Heart left ventricle (tissue), 16 donors: ENCODE measurements at regions not wholly inside any gene's neighbourhood (a gene's known extent, or its start where the extent isn't known, plus 50 kb on each side); places are given as distances from the start of the nearest gene placed in this dataset.

Source experiments
- ATAC-seq, 4 donors: fragments of 200-7000 bp; cut with Tn5 transposase; one replicate each; pipeline ENCODE4 v1.9.1; 2020 to 2022; ENCODE audit warnings: moderate library complexity in 4 of 4, mild to moderate bottlenecking in 3 of 4, moderate number of reproducible peaks in 1 of 4
- DNase-seq, 5 donors: peaks; one replicate each; pipeline ENCODE4 v3.0.0-alpha.2; 2020
- H3K27ac ChIP-seq, 12 donors: fragments of 200-600 bp; sonication (generic) in 4 of 12; one replicate each; pipeline versions ENCODE4 v1.5.0 to v1.8.0; 2016 to 2022; ENCODE audit warnings: mild to moderate bottlenecking in 2 of 12
- H3K27me3 ChIP-seq, 9 donors: fragments of 200-600 bp; sonication (generic) in 2 of 9; one replicate each; pipeline versions ENCODE4 v1.5.1 to v1.8.0; 2016 to 2022; ENCODE audit warnings: mild to moderate bottlenecking in 3 of 9
- H3K36me3 ChIP-seq, 9 donors: fragments of 200-600 bp; sonication (generic) in 2 of 9; one replicate each; pipeline versions ENCODE4 v1.5.0 to v1.8.0; 2018 to 2022; ENCODE audit warnings: mild to moderate bottlenecking in 2 of 9
- H3K4me1 ChIP-seq, 12 donors: fragments of 200-600 bp; sonication (generic) in 4 of 12; one replicate each; pipeline versions ENCODE4 v1.5.0 to v1.8.0; 2016 to 2022; ENCODE audit warnings: mild to moderate bottlenecking in 3 of 12
- H3K4me3 ChIP-seq, 12 donors: fragments of 200-600 bp; sonication (generic) in 4 of 12; one replicate each; pipeline versions ENCODE4 v1.5.0 to v1.8.0; 2017 to 2022; ENCODE audit warnings: mild to moderate bottlenecking in 9 of 12, moderate library complexity in 4 of 12
- H3K9me3 ChIP-seq, 12 donors: fragments of 200-600 bp; sonication (generic) in 4 of 12; one replicate each; pipeline versions ENCODE4 v1.5.0 to v1.8.0; 2016 to 2022; ENCODE audit warnings: mild to moderate bottlenecking in 1 of 12
- POLR2A ChIP-seq, 2 donors: fragments of 450-650 bp; IDR thresholded peaks; one replicate each; pipeline ENCODE4 v1.6.1; 2017; ENCODE audit warnings: antibody characterized with exemption in 2 of 2, mild to moderate bottlenecking in 2 of 2, moderate library complexity in 2 of 2
- WGBS, 4 donors: extraction: QIAGEN DNeasy Blood & Tissue Kit in 2 of 4; methylation state at CpG; one replicate each; pipeline versions ENCODE4 v1.1.5 to v1.1.7; 2013 to 2018; 5-methylcytosine and 5-hydroxymethylcytosine counted together
- intact Hi-C, 10 donors: fragments of 100-400 bp; cut with DNase I; formaldehyde crosslinking; loops; one replicate each; pipeline versions ENCODE4 v1.11.1 to v1.14.2; 2022
- TF ChIP-seq, protein P1 (sequence below), 12 donors: fragments of 200-600 bp; sonication (generic) in 4 of 12; IDR thresholded peaks; one replicate each; pipeline versions ENCODE4 v1.5.0 to v1.8.0; 2018 to 2022; ENCODE audit warnings: antibody characterized with exemption in 12 of 12, mild to moderate bottlenecking in 5 of 12
- donor health status: ischemic (EF 13 %, LVEDD 7.1; RV severe dilation, severe dysfunction).
- donor health status: healthy with polysubstance abuse.
- donor health status: DM: no; HTN: yes; CAD: no.
- donor health status: DM: no; HTN: no; CAD: no.
- donor health status: ischemic (EF 25% LVEDD 6.9; RV normal size, moderate dysfunction).
- donor health status: ischemic (EF 25% LVEDD 5.7; RV mildly dilated, moderate dysfunction).
- donor health status: healthy.
- donor health status: DM: yes; HTN: yes; CAD: no.
- donor health status: ischemic (EF 35%, LVEDD 5.7; RV mildly dilated, moderate dysfunction).
- donor health status: nonischemic (EF 11% LVEDD 7.7; RV severe dilation, severe dysfunction).
- donor health status: DM: yes; HTN: yes; CAD: no.
- donor health status: PGD.
- donor health status: ischemic (EF 29% LVEDD 5.4; RV normal size, mild dysfunction).
- donor health status: nonischemic (EF 23%, LVEDD 6.1; RV moderate dilation, normal function).

DNA sequence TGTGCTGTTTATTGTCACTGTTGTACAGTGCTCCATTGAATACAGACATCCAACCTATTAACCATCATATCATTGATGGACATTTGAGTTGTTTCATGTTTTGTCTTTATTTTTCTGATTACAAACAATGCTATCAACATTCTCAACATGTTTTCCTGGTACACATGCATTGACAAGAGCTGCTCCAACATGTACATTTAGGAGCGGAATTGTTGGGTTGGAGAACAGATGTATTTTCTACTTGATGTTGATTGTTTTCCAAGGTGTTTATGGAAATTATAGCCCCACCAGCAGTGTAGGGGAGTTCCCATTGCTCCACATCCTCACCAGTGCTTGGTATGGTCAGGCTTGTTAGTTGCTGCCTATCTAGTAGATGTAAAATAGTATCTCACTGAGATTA, 204.1 kb upstream of the CLINT1 start:
- DNase-seq (no peak), ATAC-seq (no peak)
- intact Hi-C loops: no loop called here
- 83 to 92% (median 89%) methylated on average over 1 of the region's 1 CpG for WGBS, 4 donors
- Histone ChIP-seq H3K4me1 (peaks cover 0 to 5% (median 0%) of the 10 kb centered on the region in 12 donors), H3K27ac (no peak overlapping the region), H3K9me3 (no peaks in the 10 kb centered on the region), H3K27me3 (no peaks in the 10 kb centered on the region), H3K4me3 (no peak overlapping the region), H3K36me3 (no peaks in the 10 kb centered on the region)
- TF ChIP-seq POLR2A (IDR thresholded peaks at IDR 0.05): no peak
- TF ChIP-seq, protein P1, sequence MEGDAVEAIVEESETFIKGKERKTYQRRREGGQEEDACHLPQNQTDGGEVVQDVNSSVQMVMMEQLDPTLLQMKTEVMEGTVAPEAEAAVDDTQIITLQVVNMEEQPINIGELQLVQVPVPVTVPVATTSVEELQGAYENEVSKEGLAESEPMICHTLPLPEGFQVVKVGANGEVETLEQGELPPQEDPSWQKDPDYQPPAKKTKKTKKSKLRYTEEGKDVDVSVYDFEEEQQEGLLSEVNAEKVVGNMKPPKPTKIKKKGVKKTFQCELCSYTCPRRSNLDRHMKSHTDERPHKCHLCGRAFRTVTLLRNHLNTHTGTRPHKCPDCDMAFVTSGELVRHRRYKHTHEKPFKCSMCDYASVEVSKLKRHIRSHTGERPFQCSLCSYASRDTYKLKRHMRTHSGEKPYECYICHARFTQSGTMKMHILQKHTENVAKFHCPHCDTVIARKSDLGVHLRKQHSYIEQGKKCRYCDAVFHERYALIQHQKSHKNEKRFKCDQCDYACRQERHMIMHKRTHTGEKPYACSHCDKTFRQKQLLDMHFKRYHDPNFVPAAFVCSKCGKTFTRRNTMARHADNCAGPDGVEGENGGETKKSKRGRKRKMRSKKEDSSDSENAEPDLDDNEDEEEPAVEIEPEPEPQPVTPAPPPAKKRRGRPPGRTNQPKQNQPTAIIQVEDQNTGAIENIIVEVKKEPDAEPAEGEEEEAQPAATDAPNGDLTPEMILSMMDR (IDR thresholded peaks at IDR 0.05): no peak

DNA sequence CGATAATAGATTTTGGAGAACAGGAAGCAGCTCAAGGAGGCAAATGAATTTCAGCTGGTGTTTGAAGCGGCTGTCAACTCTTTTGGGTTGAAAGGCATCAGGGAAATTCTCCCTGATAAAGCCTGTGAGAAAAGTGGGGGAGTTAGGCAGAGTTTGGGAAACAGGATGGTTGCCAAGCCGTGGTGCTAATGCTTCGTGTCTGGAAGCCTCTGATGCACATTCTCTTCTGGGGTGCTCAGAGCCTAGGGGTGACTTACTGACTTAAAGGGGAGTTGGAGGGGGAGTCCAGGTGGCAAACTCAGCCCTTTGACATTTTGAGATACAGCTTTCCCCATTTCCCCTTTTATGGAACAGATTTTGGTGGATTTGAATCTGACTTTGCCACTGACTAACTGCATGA, 202.5 kb upstream of the CLINT1 start:
- no peak overlapping the region for H3K4me3 ChIP-seq
- intact Hi-C loops: no loop called here
- no peaks in the 10 kb centered on the region for H3K9me3 ChIP-seq
- no peak overlapping the region for H3K27ac ChIP-seq
- H3K27me3 ChIP-seq: no peaks in the 10 kb centered on the region
- H3K4me1 ChIP-seq: peaks cover 0 to 5% (median 0%) of the 10 kb centered on the region in 12 donors
- TF ChIP-seq, protein P1 (IDR thresholded peaks at IDR 0.05): no peak
- TF ChIP-seq POLR2A (IDR thresholded peaks at IDR 0.05): no peak
- no peaks in the 10 kb centered on the region for H3K36me3 ChIP-seq
- 55 to 68% (median 63%) methylated on average over 4 of the region's 4 CpGs for WGBS, 4 donors
- DNase-seq (no peak), ATAC-seq (no peak)

DNA sequence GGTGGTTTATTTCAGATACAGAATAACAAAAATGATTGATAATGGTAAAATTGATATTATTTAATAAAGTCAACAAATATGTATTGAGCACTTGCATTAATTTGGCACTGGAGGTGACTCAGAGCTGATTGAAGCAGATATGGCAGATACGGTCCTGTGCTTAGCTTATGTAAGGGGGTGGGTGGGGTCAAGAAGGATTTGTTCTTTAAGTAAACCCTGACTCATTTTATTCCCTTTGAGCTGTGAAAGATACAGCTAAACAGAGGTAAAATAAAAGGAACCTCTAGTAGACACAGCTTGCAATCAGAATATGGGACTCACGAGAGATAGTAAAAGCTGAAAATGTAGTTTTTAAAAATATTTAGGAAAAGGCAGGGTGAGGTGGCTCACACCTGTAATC, 201.3 kb upstream of the CLINT1 start:
- ATAC-seq (no peak), DNase-seq (no peak)

DNA sequence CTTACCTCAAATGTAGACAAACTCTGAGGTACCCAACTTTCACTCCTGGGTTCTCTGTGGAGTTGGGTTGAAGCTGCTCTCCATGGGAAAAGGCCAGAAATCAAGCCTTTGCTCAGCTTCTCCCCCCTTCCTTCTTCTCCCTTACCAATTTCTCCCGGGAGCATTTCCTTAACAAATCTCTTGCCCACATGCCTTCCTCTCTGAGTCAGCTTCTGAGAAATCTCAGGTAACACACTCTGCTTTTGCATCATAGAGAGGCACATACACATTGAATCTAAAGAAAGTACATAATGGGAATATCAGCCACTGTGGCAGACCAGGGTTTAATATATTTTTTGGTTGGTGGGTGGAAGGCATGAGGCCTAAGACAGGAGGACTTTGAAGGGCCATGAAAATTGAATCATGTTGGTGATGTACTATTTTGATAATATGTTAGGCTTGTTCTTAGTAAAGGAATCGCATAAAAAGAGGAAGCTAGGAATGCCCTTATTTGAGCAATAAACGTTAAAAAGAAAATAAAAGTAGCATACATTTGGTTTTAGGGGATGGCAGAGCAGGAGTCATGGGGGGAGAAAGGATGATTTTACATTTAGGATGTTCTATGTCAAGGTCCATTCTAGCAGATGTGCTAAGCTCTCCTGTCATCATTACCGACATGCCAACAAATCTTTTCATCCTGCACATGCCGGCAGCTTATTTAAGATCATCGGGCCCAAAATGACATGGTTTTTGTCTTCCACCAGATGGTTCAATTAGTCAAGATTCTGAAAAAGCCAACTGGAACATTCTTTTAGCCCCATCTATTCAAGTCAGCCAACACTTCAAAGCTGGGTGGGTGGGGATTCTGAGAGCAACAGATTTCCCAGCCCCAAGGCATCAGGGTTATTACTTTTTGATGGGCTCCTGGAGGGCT, 199.5 kb upstream of the CLINT1 start:
- Histone ChIP-seq H3K9me3 (no peaks in the 10 kb centered on the region), H3K36me3 (no peaks in the 10 kb centered on the region), H3K27me3 (peaks cover 0 to 5% (median 0%) of the 10 kb centered on the region in 9 donors), H3K27ac (no peak overlapping the region), H3K4me1 (no peaks in the 10 kb centered on the region), H3K4me3 (no peak overlapping the region)
- ATAC-seq (no peak), DNase-seq (no peak)
- WGBS, 4 donors: 76 to 82% (median 78%) methylated on average over 6 of the region's 6 CpGs
- TF ChIP-seq, protein P1 (IDR thresholded peaks at IDR 0.05): no peak
- no peak for TF ChIP-seq POLR2A (IDR thresholded peaks at IDR 0.05)
- intact Hi-C loops: no loop called here

More for the DNA sequence above, 201.3 kb upstream of the CLINT1 start:
- H3K27ac ChIP-seq: no peak overlapping the region
- no peak overlapping the region for H3K4me3 ChIP-seq
- no peaks in the 10 kb centered on the region for H3K9me3 ChIP-seq
- peaks cover 0 to 5% (median 0%) of the 10 kb centered on the region in 9 donors for H3K27me3 ChIP-seq
- peaks cover 0 to 5% (median 0%) of the 10 kb centered on the region in 12 donors for H3K4me1 ChIP-seq
- no peak for TF ChIP-seq POLR2A (IDR thresholded peaks at IDR 0.05)
- intact Hi-C loops: no loop called here
- WGBS, 4 donors: 78 to 85% (median 83%) methylated on average over 2 of the region's 2 CpGs
- H3K36me3 ChIP-seq: no peaks in the 10 kb centered on the region
